HepG2 (cell line): ENCODE measurements at regions not wholly inside any gene's neighbourhood (a gene's known extent, or its start where the extent isn't known, plus 50 kb on each side); places are given as distances from the start of the nearest gene placed in this dataset.

Source experiments
- CBX1 ChIP-seq: IDR thresholded peaks from one replicate; pipeline ENCODE4 v1.6.1; 2016; ENCODE audit warnings: antibody characterized with exemption, low read depth
- MYC ChIP-seq: sonication (generic); formaldehyde crosslinking; IDR thresholded peaks from 2 replicates; pipeline ENCODE4 v1.9.0; 2021; ENCODE audit warnings: missing genetic modification reagents, borderline replicate concordance
- NFAT5 ChIP-seq: sonication (generic); formaldehyde crosslinking; IDR thresholded peaks from 2 replicates; pipeline ENCODE4 v1.4.0; 2020; ENCODE audit warnings: missing genetic modification reagents
- POGZ ChIP-seq: sonication (generic); formaldehyde crosslinking; IDR thresholded peaks from 2 replicates; pipeline ENCODE4 v1.4.0; 2020; ENCODE audit warnings: mild to moderate bottlenecking, missing genetic modification reagents
- SYNCRIP ChIP-seq: fragments of 200-400 bp; formaldehyde crosslinking; IDR thresholded peaks from 2 replicates; pipeline ENCODE4 v1.6.1; 2018; ENCODE audit warnings: mild to moderate bottlenecking, low read depth, low read length; ENCODE audit not compliant: insufficient read depth
- ZFYVE20 ChIP-seq: sonication (generic); formaldehyde crosslinking; IDR thresholded peaks from 2 replicates; pipeline ENCODE4 v1.8.0; 2023; ENCODE audit warnings: low read depth, mild to moderate bottlenecking, moderate library complexity, missing genetic modification reagents, borderline replicate concordance
- ZNF251 ChIP-seq: sonication (generic); formaldehyde crosslinking; IDR thresholded peaks from 2 replicates; pipeline ENCODE4 v1.9.0; 2021; ENCODE audit warnings: mild to moderate bottlenecking, missing genetic modification reagents
- ZNF598 ChIP-seq: sonication (generic); formaldehyde crosslinking; IDR thresholded peaks from 2 replicates; pipeline ENCODE4 v1.5.1; 2020; ENCODE audit warnings: mild to moderate bottlenecking, missing genetic modification reagents, borderline replicate concordance
- ZNF781 ChIP-seq: sonication (generic); formaldehyde crosslinking; IDR thresholded peaks from 2 replicates; pipeline ENCODE4 v1.5.1; 2020; ENCODE audit warnings: borderline replicate concordance, mild to moderate bottlenecking, missing genetic modification reagents; ENCODE audit errors: not compliant biosample characterization
- TF ChIP-seq, protein P1 (sequence below): sonication (generic); formaldehyde crosslinking; IDR thresholded peaks from 2 replicates; pipeline ENCODE4 v1.5.0; 2020; ENCODE audit warnings: mild to moderate bottlenecking, missing genetic modification reagents, borderline replicate concordance
- TF ChIP-seq, protein P2 (sequence below): sonication (generic); formaldehyde crosslinking; IDR thresholded peaks from 2 replicates; pipeline ENCODE4 v1.5.1; 2020; ENCODE audit warnings: mild to moderate bottlenecking, moderate library complexity, missing genetic modification reagents

- TF ChIP-seq, protein P1, sequence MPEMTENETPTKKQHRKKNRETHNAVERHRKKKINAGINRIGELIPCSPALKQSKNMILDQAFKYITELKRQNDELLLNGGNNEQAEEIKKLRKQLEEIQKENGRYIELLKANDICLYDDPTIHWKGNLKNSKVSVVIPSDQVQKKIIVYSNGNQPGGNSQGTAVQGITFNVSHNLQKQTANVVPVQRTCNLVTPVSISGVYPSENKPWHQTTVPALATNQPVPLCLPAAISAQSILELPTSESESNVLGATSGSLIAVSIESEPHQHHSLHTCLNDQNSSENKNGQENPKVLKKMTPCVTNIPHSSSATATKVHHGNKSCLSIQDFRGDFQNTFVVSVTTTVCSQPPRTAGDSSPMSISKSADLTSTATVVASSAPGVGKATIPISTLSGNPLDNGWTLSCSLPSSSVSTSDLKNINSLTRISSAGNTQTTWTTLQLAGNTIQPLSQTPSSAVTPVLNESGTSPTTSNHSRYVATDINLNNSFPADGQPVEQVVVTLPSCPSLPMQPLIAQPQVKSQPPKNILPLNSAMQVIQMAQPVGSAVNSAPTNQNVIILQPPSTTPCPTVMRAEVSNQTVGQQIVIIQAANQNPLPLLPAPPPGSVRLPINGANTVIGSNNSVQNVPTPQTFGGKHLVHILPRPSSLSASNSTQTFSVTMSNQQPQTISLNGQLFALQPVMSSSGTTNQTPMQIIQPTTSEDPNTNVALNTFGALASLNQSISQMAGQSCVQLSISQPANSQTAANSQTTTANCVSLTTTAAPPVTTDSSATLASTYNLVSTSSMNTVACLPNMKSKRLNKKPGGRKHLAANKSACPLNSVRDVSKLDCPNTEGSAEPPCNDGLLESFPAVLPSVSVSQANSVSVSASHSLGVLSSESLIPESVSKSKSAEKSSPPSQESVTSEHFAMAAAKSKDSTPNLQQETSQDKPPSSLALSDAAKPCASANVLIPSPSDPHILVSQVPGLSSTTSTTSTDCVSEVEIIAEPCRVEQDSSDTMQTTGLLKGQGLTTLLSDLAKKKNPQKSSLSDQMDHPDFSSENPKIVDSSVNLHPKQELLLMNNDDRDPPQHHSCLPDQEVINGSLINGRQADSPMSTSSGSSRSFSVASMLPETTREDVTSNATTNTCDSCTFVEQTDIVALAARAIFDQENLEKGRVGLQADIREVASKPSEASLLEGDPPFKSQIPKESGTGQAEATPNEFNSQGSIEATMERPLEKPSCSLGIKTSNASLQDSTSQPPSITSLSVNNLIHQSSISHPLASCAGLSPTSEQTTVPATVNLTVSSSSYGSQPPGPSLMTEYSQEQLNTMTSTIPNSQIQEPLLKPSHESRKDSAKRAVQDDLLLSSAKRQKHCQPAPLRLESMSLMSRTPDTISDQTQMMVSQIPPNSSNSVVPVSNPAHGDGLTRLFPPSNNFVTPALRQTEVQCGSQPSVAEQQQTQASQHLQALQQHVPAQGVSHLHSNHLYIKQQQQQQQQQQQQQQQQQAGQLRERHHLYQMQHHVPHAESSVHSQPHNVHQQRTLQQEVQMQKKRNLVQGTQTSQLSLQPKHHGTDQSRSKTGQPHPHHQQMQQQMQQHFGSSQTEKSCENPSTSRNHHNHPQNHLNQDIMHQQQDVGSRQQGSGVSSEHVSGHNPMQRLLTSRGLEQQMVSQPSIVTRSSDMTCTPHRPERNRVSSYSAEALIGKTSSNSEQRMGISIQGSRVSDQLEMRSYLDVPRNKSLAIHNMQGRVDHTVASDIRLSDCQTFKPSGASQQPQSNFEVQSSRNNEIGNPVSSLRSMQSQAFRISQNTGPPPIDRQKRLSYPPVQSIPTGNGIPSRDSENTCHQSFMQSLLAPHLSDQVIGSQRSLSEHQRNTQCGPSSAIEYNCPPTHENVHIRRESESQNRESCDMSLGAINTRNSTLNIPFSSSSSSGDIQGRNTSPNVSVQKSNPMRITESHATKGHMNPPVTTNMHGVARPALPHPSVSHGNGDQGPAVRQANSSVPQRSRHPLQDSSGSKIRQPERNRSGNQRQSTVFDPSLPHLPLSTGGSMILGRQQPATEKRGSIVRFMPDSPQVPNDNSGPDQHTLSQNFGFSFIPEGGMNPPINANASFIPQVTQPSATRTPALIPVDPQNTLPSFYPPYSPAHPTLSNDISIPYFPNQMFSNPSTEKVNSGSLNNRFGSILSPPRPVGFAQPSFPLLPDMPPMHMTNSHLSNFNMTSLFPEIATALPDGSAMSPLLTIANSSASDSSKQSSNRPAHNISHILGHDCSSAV: no peak
- TF ChIP-seq ZNF781 (CRISPR knock-in tag) (no peak), CBX1 (no peak), NFAT5 (CRISPR knock-in tag) (no peak), ZFYVE20 (CRISPR knock-in tag) (no peak), ZNF598 (CRISPR knock-in tag) (no peak), POGZ (CRISPR knock-in tag) (no peak), SYNCRIP (no peak), ZNF251 (CRISPR knock-in tag) (no peak), MYC (peak; percentile 50; the same call in 1 of the 2 replicates)
- TF ChIP-seq, protein P2, sequence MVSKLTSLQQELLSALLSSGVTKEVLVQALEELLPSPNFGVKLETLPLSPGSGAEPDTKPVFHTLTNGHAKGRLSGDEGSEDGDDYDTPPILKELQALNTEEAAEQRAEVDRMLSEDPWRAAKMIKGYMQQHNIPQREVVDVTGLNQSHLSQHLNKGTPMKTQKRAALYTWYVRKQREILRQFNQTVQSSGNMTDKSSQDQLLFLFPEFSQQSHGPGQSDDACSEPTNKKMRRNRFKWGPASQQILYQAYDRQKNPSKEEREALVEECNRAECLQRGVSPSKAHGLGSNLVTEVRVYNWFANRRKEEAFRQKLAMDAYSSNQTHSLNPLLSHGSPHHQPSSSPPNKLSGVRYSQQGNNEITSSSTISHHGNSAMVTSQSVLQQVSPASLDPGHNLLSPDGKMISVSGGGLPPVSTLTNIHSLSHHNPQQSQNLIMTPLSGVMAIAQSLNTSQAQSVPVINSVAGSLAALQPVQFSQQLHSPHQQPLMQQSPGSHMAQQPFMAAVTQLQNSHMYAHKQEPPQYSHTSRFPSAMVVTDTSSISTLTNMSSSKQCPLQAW (CRISPR knock-in tag): no peak
Observed at GRCh38 chr1:102434421-102434820, 437.7 kb upstream of the OLFM3 start (continued).
